Loucy (cell line): ENCODE measurements at regions not wholly inside any gene's neighbourhood (a gene's known extent, or its start where the extent isn't known, plus 50 kb on each side); places are given as distances from the start of the nearest gene placed in this dataset.

Experiments
- H2AFZ ChIP-seq: fragments of 200-600 bp; sonication (generic); 2 replicates; pipeline ENCODE4 v1.6.0; 2016; ENCODE audit warnings: antibody characterized with exemption, mild to moderate bottlenecking, low read length, moderate library complexity
- H3F3A ChIP-seq: fragments of 200-600 bp; 2 replicates; pipeline ENCODE4 v1.6.0; 2016; ENCODE audit warnings: antibody characterized with exemption, low read depth, mild to moderate bottlenecking
- H3K27me3 ChIP-seq: fragments of 200-600 bp; sonication (generic); 2 replicates; pipeline ENCODE4 v1.6.1; 2014; ENCODE audit warnings: low read length, mild to moderate bottlenecking; ENCODE audit not compliant: insufficient read depth, poor library complexity, severe bottlenecking
- H3K36me3 ChIP-seq: fragments of 200-600 bp; sonication (generic); 2 replicates; pipeline ENCODE4 v1.6.1; 2016; ENCODE audit warnings: low read length; ENCODE audit not compliant: insufficient read depth
- H3K4me1 ChIP-seq: fragments of 200-600 bp; sonication (generic); 2 replicates; pipeline ENCODE4 v1.5.1; 2014; ENCODE audit warnings: low read length, mild to moderate bottlenecking; ENCODE audit not compliant: insufficient read depth, poor library complexity, severe bottlenecking
- H3K4me2 ChIP-seq: fragments of 200-600 bp; sonication (generic); 2 replicates; pipeline ENCODE4 v1.6.0; 2014; ENCODE audit warnings: antibody characterized with exemption, low read length, low read depth, mild to moderate bottlenecking; ENCODE audit not compliant: poor library complexity, severe bottlenecking
- H3K4me3 ChIP-seq: fragments of 200-600 bp; sonication (generic); 2 replicates; pipeline ENCODE4 v1.5.1; 2014; ENCODE audit warnings: low read length, mild to moderate bottlenecking, mixed read lengths; ENCODE audit not compliant: poor library complexity, severe bottlenecking
- H3K79me2 ChIP-seq: fragments of 200-600 bp; sonication (generic); 2 replicates; pipeline ENCODE4 v1.6.1; 2014; ENCODE audit warnings: low read length; ENCODE audit not compliant: insufficient read depth
- H3K9ac ChIP-seq: fragments of 200-600 bp; sonication (generic); 2 replicates; pipeline ENCODE4 v1.6.0; 2014; ENCODE audit warnings: mild to moderate bottlenecking, low read depth, low read length, moderate library complexity; ENCODE audit not compliant: poor library complexity, severe bottlenecking
- H3K9me2 ChIP-seq: fragments of 200-600 bp; sonication (generic); replicated peaks from 2 replicates; pipeline ENCODE4 v1.6.1; 2016; ENCODE audit warnings: low read depth, low read length, mixed read lengths
- H3K9me3 ChIP-seq: fragments of 200-600 bp; sonication (generic); 2 replicates; pipeline ENCODE4 v1.6.1; 2014; ENCODE audit warnings: mild to moderate bottlenecking, antibody characterized with exemption, low read length, low read depth; ENCODE audit not compliant: insufficient read depth
- H4K20me1 ChIP-seq: fragments of 200-600 bp; sonication (generic); 2 replicates; pipeline ENCODE4 v1.6.0; 2014; ENCODE audit warnings: antibody characterized with exemption, low read length, mild to moderate bottlenecking; ENCODE audit not compliant: insufficient read depth, poor library complexity, severe bottlenecking
- EZH2phosphoT487 ChIP-seq: fragments of 200-600 bp; IDR thresholded peaks from 2 replicates; pipeline ENCODE4 v1.6.1; 2018; ENCODE audit warnings: antibody characterized with exemption, mild to moderate bottlenecking, moderate library complexity, borderline replicate concordance
- TF ChIP-seq, protein P1 (sequence below): fragments of 200-600 bp; sonication (generic); conservative IDR thresholded peaks from 2 replicates; pipeline ENCODE4 v1.5.1; 2014; ENCODE audit warnings: mild to moderate bottlenecking, antibody characterized with exemption, low read length

DNA sequence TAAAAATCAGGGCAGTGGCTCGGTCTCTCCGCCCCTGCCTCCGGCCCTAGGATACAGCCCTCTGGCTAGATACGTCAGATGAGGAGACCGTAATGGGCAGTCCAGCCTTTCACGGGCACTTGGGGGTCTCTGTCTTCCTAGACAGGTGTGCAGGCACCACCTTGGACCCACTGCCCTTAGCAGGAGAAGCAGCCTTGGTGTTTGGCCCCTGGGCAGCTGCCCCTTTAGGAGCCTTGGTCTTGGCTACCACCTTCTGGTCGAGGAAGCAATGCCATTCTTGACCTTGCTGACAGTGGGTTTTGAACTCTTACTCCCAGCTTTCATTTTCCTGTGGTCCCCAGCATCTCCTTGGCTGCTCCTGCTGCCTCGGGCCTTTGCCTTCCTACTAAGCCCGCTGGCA, 149.7 kb upstream of the FRMD4B start:
- H2AFZ ChIP-seq, result no peak overlapping the region
- H4K20me1 ChIP-seq, result no peaks in the 10 kb centered on the region
- no peaks in the 10 kb centered on the region for H3F3A ChIP-seq
- no peaks in the 10 kb centered on the region for H3K36me3 ChIP-seq
- no peak overlapping the region for H3K4me3 ChIP-seq
- no peaks in the 10 kb centered on the region for H3K9me2 ChIP-seq
- no peaks in the 10 kb centered on the region for H3K27me3 ChIP-seq
- no peak overlapping the region for H3K4me2 ChIP-seq
- TF ChIP-seq, protein P1, sequence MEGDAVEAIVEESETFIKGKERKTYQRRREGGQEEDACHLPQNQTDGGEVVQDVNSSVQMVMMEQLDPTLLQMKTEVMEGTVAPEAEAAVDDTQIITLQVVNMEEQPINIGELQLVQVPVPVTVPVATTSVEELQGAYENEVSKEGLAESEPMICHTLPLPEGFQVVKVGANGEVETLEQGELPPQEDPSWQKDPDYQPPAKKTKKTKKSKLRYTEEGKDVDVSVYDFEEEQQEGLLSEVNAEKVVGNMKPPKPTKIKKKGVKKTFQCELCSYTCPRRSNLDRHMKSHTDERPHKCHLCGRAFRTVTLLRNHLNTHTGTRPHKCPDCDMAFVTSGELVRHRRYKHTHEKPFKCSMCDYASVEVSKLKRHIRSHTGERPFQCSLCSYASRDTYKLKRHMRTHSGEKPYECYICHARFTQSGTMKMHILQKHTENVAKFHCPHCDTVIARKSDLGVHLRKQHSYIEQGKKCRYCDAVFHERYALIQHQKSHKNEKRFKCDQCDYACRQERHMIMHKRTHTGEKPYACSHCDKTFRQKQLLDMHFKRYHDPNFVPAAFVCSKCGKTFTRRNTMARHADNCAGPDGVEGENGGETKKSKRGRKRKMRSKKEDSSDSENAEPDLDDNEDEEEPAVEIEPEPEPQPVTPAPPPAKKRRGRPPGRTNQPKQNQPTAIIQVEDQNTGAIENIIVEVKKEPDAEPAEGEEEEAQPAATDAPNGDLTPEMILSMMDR, result no peak
- TF ChIP-seq EZH2phosphoT487, result no peak
- H3K9ac ChIP-seq, result no peak overlapping the region
- H3K79me2 ChIP-seq, result no peaks in the 10 kb centered on the region
- H3K4me1 ChIP-seq, result no peaks in the 10 kb centered on the region
- H3K9me3 ChIP-seq, result peaks cover 5% of the 10 kb centered on the region; the same call in 1 of the 2 replicates

DNA sequence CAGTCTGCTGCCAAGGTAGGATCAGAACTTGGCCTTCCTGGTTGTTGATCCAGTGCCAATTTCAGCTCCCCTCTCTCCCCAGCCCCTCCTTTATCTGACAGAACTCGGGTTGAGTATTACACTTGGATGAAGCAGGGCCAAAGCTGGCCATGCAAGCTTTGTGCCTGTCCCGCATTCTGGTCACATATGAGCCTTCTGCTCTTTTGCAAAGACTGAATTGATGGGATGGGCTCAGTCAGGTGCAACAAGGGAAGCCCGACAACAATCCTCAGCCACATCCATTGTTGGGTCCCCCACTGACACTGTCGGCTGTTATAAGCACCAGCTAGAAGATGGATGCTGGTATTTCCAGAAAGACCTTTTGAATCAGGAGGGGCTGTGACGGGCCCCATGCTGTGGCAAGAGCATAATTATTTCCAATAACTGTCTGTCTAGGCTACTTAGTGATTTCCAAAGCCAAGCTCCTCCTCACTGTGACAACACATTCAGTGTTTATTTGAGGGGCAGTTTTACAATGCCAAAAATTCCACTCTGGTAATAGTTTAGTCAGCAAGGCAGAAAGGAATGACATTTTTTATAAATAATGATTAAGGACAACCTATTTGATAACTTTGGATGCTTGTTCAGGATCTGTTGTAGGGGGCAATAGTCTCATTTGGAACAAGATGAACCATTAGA, 146.8 kb upstream of the FRMD4B start:
- H3K9ac ChIP-seq, result no peak overlapping the region
- no peak overlapping the region for H3K4me2 ChIP-seq
- no peaks in the 10 kb centered on the region for H4K20me1 ChIP-seq
- no peak overlapping the region for H2AFZ ChIP-seq
- no peaks in the 10 kb centered on the region for H3K4me1 ChIP-seq
- H3K36me3 ChIP-seq, result no peaks in the 10 kb centered on the region
- H3K27me3 ChIP-seq, result no peaks in the 10 kb centered on the region
- H3K79me2 ChIP-seq, result no peaks in the 10 kb centered on the region
- H3F3A ChIP-seq, result no peaks in the 10 kb centered on the region
- H3K9me2 ChIP-seq, result no peaks in the 10 kb centered on the region
- H3K9me3 ChIP-seq, result peaks cover 5% of the 10 kb centered on the region; the same call in 1 of the 2 replicates
- TF ChIP-seq, protein P1, result no peak
- no peak overlapping the region for H3K4me3 ChIP-seq

- Histone ChIP-seq H3K27me3 (no peaks in the 10 kb centered on the region), H3K4me1 (no peaks in the 10 kb centered on the region), H2AFZ (no peak overlapping the region), H3K9me3 (peaks cover 5% of the 10 kb centered on the region; the same call in 1 of the 2 replicates), H3K9ac (no peak overlapping the region), H3K4me2 (no peak overlapping the region), H4K20me1 (no peaks in the 10 kb centered on the region), H3K9me2 (no peaks in the 10 kb centered on the region), H3K36me3 (no peaks in the 10 kb centered on the region), H3F3A (no peaks in the 10 kb centered on the region), H3K4me3 (no peak overlapping the region), H3K79me2 (no peaks in the 10 kb centered on the region)
- TF ChIP-seq, protein P1, result no peak
- TF ChIP-seq EZH2phosphoT487, result no peak
These were observed 146.0 kb upstream of the FRMD4B start for GRCh38 chr3:69531576-69532546.
